GM21825 (cell line): ENCODE measurements at regions not wholly inside any gene's neighbourhood (a gene's known extent, or its start where the extent isn't known, plus 50 kb on each side); places are given as distances from the start of the nearest gene placed in this dataset.
"Not testable (repeated sequence)": the region's sequence is repeated elsewhere in the genome, so short reads cannot be mapped to it uniquely, and the experiment has no call there.

ENCODE experiments used
- ATAC-seq: cut with Tn5 transposase; IDR thresholded peaks from one replicate; pipeline ENCODE4 v1.9.1; 2021; ENCODE audit warnings: mild to moderate bottlenecking, moderate library complexity; ENCODE audit not compliant: unreplicated experiment

DNA sequence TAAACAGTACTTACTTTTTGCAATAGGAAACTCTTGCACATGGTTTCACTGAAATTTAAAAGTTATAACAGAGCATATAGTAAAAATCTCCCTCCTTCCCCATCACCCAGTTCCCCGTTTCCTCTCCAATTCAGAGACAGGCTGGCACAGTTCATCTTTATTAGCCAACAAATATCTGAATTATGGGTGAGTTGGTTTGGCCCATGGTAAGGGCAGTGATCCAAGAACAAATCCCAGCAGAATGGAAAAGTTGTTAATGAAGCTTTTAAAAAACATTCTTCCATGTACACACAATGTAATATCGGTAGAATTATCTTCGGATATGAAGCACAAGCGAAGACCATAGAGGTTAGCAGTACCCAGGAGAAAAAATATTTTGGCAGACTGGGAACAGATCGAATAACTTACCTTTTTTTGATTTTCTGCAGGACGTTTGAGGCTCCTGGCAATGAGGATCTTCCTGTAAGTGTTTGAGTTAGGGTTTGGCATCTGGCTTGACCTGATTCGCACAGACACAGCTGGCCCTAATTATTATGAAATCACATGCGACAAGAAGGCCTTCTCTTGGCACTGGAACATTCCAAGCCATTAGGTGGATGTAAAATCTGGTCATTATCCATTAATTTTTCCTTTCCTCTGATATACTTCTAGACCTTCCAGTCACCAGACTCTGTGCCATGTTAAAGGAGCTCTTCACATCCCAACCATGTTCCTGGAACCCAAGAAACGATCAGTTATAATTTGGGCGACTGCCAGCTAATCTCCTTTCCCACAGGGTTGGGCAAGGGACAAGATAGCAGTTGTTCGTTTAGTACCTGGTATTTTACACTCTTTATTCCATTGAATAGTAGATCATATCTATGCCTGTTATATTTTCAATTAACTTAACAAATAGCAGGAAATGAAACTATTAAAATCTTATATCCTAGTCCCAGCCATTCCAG is 139.4 kb upstream of the TSC22D1 start:
- no peak for ATAC-seq

DNA sequence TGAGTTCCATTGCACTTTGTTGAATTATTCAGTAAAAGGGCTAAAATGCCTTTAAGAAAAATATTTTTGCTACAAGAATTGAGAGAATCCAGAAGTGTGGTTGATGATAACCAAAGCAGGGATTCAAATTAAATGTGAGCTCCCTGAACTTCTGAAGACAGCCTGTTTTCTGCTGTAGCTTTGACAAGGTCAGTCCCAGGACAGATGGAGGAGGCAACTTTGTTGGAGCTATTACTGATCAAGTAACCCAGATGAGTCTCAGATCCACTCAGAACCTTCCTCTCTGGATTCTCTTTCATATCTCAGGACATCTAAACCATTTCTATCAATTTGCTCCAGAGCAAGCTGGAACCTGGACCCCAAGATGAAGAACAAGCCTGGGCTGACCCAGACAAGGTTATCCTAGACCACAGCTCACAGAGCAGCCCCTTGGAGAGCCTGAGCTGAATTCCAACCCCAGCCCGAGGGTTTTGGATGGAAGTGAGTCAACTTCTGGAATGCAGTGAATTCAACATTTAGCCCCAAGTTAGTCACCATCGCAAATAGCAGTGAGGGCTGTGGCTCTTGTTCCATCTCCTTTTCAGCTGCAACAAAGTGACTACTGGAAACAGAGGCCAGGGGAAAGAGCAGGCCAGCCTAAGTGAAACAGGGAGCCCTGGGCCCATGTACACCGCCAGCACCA is 137.8 kb upstream of the TSC22D1 start:
- ATAC-seq, result no peak

DNA sequence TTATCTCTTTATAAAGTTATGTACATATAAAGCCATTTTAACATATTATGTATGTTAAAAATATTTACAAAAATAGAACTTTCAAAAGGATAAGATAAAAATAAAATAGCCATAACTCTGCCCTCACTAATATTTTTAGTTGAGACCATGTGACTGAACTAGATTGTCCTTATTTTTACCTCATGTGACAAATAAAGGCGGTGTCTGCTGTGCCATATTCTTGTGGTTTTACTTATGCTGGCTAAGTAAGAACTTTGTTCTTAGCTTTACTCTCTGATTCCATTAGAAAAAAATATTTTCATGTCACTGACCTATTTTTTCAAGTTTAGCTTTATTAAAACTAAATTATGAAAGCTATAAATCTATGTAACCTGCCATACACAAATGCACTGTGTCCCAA is 135.6 kb upstream of the TSC22D1 start:
- ATAC-seq, result no peak

DNA sequence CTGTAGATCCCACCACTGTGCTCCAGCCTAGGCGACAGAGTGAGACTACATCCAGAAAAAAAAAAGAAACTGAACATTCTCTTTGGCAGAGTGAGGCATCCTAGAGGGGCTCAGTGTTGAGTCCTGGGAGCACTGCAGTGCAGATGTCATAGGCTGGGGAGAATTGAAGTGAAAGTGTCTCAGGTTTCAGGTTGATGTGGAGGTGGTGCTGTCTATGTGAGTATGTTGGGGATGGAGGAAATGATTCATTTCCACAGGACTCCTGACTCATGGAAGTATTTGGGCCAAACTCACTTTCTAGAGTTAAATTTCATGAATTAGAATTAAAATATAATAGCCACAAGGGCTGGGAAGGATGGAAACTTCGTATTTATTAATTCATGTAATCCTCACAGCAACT is 134.4 kb upstream of the TSC22D1 start:
- ATAC-seq, result peak; percentile 82

DNA sequence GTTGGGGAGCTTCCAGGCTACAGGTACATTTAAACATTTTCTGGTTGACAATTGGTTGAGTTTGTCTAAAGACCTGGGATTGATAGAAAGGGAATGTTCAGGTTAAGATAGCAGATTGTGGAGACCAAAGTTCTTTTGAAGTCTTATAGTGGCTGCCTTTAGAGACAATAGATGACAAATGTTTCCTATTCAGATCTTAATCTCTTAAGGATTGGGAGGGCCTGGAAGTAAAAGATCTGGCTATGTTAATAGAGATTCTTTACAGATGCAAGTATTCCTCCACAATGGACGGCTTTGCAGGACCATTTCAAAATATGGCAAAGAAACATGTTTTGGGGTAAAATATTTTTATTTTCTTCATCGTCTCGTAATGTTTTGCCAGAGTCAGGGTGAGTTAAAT is 128.7 kb upstream of the TSC22D1 start:
- ATAC-seq, result not testable (repeated sequence)

DNA sequence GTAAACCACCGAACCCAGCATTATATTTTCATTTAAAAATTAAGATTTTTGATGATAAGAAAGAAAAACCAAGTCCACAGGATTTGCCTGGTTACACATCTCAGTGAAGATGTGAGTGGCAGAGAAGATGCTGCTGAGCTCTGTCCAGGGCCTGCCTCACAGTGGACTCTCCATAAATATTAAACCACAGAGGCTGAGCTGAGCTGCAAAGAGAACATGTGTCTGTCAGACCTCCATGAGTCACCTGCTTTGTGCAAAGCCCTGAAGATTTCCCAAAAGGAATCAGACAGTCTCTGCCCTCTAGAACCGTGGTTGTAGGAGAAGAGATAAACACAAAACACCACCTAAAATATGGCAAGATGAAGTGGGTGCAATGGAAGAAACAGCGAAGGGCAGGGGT is 127.2 kb upstream of the TSC22D1 start:
- ATAC-seq, result no peak

DNA sequence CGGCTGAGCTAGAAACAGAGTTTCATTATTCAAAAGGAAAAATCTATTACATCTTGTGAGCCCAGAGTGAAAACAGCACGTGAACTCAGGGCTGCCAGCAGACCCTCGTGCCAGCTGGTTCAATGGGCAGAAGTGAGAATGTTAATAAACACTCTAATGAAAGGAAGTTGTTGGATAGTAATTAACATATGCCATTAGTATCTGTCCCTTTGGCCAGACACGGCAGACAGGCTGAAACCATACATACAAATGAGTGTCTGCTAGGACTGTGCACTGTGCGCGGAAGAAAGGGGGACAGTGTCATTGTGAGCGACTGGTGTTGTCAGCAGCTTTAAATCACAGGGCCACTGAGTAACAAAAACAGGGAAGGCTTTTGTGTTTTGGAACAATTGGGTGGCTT is 121.9 kb upstream of the TSC22D1 start:
- no peak for ATAC-seq

DNA sequence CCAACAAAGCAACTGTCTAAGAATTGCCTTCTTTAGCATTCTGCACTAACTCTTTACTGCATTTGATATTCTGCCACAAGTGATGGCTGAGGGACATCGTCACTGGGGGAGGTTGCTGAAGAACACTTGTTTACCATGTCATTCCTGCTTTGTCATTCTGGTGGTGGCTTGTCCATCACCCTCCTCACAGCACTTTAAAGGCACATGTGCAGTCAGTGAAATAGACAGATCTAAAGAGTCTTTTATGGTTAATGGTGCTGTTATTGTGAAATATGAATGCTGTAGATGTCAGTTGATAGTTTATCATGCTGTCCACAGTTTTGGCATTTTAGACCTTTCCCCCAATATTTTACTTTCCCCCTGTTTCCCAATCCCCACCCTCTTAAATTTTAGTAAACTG is 120.9 kb upstream of the TSC22D1 start:
- no peak for ATAC-seq

DNA sequence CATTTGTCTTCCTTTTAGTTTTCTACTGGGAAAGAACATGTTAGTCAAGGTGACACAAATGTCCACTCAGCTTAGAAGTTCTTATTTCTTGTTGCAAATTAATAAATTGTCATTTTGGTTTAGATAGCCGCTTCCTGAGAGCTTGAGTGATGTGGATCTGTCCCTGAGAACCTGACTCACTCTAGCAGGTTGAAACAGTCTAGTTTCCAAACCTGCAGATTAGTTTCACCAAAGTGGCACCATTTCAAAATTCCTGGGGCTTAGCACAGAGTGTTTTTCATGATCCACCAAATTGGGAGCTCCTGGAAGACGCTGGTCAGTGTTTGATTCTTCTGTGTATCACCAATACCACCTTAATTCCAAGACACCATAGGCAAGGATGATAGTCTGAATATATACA is 119.4 kb upstream of the TSC22D1 start:
- ATAC-seq, result no peak

DNA sequence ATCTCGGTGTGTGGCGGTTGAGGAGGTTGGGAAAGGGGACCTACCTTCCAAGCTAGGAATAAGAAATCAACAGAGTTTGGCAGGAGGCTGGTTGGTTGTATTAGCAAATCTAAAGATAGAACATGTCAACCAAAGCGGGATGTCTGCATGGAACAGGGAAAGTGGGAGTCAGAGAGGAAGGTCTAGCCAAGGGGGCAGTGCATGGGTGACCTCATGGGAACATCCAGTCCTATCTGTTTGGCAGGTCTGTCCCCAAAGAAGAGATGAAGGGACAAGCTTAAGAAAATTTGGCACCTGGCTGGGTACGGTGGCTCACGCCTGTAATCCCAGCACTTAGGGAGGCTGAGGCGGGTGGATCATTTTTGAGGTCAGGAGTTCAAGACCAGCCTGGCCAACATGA is 118.7 kb upstream of the TSC22D1 start:
- ATAC-seq, result no peak

DNA sequence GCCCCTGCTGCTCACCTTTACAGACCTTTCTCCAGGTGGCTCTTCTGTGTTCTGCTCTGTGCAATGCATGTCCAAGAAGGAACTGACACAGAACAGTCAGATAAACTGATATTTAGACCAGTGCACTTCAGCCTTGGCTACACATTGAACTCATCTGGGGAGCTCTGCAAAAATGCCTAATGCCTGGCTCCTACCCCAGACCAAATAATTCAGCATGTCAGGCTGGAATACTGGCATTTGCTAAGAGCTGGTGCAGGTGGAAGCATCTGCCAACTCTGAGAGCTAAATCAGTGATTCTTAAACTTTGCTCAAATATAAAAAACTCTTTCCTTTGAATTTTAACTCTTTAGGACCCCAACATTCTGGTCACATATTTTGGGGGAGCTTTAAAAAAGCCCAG is 118.2 kb upstream of the TSC22D1 start:
- ATAC-seq, result no peak

DNA sequence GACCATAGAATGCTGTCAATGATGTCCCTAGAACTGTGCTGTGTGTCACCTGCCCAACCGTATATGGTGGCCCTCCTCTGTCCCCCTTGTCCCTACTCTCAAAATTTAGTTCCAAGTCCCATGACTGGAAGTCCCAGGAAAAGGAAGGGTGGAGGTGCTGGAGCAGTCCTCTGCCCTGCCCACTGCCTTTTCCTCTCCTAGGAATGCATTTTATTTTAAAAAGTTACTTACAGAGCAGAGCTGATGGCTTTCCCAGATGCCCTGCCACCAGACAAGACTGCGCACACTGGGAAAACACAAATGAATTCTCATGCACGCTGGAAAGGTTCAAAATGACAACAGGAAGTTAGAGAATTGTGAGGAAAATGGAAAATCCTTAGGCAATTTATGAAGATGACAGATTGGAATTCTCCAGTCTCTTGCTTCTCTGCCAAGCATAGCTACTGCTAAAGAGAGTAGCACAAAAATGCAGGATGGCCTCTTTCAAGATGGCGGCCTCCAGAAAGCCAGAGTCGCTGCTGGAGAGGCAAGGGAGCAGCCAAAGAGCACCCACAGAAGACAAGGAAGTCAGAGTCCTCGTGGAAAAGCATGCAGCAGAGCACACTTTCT is 117.1 kb upstream of the TSC22D1 start:
- ATAC-seq, result no peak

DNA sequence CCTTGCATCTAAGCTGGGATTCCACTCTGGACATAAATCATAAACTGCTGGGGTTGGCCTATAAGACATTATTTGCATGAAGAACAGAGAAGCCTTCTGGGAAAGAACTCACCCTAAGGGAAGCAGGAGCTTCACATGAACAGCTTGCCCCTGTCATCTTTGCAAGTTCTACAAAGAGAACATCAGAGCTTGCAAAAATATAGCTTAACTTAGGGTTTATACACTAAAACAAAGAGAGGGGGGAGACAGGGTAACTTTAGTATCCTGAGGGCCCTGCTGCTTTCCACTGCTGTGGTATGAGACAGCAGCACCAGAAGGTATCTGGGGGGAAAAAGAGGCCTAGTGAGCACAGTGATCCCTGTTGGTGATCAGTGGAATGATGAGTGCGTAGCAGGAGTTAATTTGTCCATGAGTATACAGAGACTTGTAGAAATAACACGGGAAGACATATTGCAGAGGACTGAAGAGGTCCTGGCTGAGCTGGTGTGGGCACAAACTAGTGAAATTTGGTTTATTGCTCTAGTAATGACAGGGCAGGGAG is 116.1 kb upstream of the TSC22D1 start:
- ATAC-seq, result no peak

DNA sequence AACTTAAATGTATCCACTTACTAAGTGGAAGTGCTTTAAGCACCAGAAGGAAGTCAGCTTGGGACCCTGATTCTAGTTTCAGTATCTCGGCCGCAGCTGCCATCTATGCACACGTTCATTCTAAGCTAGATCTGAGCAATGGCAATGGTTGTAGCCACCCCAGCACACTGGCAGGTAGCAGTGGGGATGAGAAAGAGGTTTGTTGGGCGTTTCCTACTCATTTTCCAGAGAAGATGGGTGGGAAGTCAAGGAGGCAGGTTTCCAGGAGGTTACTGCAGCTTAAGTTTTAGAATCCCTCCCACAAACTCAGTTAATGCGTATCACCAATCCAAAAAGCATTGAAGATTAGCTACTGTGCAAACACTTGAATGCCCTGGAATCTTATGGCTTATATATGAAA is 114.2 kb upstream of the TSC22D1 start:
- ATAC-seq, result no peak

DNA sequence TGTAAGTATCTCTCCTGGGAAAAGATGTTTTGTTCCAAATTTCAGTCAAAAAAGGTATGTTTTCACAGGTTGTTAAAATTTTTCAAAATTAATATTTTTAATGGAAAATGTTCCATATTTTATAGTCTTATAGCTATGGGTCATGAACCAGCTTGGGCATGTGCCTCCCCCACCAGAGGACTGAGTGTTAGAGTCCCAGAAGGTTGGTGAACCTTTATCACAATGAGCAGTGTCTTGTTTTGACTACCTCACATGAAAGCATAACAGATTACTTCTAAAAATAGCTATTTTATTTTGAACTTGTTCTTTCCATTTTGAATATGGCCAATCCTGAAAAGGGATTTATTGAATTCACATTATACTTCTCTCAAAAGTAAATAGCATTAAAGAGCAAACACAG is 112.5 kb upstream of the TSC22D1 start:
- no peak for ATAC-seq

DNA sequence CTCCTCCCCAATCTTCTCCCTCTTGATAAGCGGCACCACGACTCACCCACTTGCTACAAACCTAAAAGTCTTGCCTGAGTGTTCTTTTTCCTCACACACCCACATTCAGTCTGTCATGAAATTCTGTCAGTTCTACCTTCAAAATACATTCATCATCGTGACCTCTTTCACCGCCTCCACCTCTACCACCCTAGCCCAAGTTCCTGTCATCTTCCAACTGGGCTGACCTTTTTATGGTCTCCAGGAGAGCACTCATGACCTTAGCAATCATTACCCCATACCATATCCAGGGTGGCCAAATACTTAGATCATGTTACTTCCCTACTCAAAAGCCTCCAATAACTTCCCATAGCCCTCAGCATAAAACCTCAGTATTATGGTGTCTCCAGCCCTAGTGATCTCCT is 110.4 kb upstream of the TSC22D1 start:
- no peak for ATAC-seq

DNA sequence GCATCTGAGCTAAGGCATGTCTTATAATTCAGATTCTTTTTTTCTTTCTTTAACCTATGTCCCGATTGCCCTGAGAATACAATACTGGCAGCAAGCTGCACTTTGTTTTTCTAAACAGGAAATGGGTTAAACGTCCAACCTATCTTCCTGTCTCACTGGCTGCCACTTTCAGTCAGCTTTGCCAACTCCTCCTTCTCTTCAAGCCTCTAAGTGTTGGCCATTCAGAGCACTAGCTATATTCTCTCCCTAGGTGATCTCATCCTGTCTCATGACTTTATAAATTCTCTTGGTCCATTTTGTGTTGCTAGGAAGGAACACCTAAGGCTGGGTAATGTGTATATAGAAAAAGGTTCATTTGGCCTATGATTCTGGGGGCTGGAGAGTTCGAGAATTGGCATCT is 109.5 kb upstream of the TSC22D1 start:
- no peak for ATAC-seq

DNA sequence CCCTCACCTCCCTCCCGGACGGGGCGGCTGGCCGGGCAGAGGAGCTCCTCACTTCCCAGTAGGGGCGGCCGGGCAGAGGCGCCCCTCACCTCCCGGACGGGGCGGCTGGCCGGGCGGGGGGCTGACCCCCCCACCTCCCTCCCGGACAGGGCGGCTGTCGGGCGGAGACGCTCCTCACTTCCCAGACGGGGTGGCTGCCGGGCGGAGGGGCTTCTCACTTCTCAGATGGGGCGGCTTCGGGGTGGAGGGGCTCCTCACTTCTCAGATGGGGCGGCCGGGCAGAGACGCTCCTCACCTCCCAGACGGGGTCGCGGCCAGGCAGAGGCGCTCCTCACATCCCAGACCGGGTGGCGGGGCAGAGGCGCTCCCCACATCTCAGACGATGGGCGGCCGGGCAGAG is 106.3 kb upstream of the TSC22D1 start:
- not testable (repeated sequence) for ATAC-seq

DNA sequence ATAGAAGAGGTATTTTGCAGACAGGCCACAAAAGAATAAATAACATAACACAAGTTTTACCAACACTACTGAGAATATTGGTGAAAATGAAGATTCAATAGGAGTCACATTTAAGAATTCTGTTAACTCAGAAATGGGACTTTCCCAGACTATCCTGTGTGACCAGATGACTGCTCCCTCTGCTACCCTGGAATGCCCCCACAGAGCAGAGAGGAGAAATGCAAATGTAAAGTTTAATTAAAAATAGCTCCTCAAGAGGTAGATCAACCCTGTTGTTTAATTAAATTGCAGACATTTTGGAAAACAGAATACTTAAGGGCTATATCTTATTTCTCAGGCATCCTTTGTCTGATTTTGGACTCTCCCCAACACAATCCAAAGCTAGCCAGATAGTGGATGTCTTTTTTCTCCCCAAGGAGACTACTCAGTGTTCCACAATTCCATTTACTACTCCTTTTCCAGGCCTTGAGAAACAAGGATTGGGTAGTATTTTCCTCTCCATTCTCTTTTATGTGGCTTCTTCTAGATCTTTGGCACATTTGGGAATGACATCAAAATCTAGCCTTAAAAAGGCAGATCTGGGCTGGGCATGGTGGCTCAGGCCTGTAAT is 104.7 kb upstream of the TSC22D1 start:
- ATAC-seq, result no peak

DNA sequence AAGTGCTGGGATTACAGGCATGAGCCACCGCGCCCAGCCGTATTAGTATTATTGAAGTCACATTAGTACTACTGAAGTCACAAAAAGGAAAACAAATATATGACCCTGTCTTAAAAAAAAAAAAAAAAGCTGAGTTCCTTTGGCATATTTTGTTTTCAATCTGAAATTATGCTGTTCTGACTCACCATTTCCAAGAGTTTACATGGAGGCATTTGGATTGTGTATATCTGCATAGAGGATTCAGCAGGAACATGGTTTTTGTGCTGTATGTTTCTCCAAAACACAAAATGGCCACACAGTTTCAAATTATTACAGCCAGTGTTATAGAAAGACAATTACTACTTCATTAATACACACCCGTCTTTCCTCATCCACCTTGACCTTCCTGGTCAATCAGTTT is 103.5 kb upstream of the TSC22D1 start:
- ATAC-seq, result no peak

DNA sequence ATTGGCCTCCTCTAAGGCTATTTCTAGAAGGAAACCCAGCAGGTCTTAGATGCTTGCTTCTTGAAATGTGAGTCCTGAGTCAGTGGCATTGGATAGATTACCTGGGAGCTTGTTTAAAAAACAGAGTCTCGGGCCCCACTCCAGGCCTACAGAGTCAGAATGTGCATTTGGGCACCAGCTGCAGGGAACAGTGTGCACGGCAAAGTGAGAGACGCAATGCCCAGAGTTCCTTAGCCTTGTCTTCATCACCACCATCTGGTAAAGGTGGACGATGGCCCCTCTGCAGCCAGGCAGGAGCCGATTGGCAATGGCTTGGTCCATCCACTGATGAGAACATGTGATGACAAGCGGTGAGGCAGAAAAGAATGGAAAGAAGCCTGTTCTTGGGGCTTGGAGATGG is 102.1 kb upstream of the TSC22D1 start:
- no peak for ATAC-seq
